ENCODE measurements at regions not wholly inside any gene's neighbourhood (a gene's known extent, or its start where the extent isn't known, plus 50 kb on each side); places are given as distances from the start of the nearest gene placed in this dataset.

DNA sequence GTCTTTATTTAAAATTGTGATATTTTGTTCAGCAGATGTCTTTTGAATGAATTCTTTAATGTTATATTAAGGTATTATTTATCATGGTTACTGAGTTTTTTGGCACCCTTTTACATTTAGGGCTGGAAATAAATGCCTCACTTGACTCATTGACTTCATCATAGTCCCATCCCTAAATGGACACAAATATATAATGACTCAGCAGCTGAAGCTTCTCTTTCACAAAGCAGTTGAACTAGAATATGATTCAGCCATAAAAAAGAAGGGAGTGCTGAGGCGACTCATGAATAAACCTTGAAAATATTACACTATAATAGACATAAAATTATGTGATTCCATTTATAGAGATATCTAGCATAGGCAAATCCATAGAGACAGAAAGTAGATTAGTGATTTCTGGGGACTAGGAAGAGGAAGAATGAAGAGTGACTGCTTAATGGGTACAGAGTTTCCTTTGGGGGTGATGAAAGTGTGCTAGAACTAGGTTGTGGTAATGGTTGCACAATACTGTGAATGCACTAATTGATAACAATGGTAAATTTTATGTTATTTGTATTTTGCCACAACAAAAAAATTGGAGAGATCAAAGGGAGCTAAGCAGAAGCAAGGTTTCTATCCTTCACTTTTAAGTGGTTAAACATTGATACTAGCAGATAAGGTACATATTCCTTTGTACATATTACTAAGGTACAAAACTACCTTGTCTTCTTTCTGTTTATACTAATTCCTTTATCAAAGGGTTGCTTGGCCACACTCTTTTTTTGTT is 449.6 kb downstream of the NTRK2 start:
- TF ChIP-seq, protein P1, sequence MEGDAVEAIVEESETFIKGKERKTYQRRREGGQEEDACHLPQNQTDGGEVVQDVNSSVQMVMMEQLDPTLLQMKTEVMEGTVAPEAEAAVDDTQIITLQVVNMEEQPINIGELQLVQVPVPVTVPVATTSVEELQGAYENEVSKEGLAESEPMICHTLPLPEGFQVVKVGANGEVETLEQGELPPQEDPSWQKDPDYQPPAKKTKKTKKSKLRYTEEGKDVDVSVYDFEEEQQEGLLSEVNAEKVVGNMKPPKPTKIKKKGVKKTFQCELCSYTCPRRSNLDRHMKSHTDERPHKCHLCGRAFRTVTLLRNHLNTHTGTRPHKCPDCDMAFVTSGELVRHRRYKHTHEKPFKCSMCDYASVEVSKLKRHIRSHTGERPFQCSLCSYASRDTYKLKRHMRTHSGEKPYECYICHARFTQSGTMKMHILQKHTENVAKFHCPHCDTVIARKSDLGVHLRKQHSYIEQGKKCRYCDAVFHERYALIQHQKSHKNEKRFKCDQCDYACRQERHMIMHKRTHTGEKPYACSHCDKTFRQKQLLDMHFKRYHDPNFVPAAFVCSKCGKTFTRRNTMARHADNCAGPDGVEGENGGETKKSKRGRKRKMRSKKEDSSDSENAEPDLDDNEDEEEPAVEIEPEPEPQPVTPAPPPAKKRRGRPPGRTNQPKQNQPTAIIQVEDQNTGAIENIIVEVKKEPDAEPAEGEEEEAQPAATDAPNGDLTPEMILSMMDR (IDR thresholded peaks at IDR 0.05) = no peak
- no peak for TF ChIP-seq POLR2A (IDR thresholded peaks at IDR 0.05)
